ENCODE measurements at regions not wholly inside any gene's neighbourhood (a gene's known extent, or its start where the extent isn't known, plus 50 kb on each side); places are given as distances from the start of the nearest gene placed in this dataset.

- H3K36me3 Mint-ChIP-seq (ENCODE audit: low read depth), result no peaks in the 10 kb centered on the region
- H3K9me3 Mint-ChIP-seq (ENCODE audit: insufficient read depth), result no peaks in the 10 kb centered on the region
- no peak overlapping the region for H3K4me3 Mint-ChIP-seq
- no peaks in the 10 kb centered on the region for H3K4me1 Mint-ChIP-seq (ENCODE audit: low read depth)
- POLR2A ChIA-PET, result no interaction called here
- H3K27ac Mint-ChIP-seq, result no peak overlapping the region
- H3K27me3 Mint-ChIP-seq (ENCODE audit: low read depth), result no peaks in the 10 kb centered on the region
- no peak for ATAC-seq
- no peak for DNase-seq
- CTCF ChIA-PET, result no interaction called here
Observed at GRCh38 chr3:99484871-99485270, 153.5 kb upstream of the COL8A1 start.

- ATAC-seq (no peak), DNase-seq (no peak)
- POLR2A ChIA-PET, result no interaction called here
- Mint-ChIP-seq H3K36me3 (ENCODE audit: low read depth) (no peaks in the 10 kb centered on the region), H3K27me3 (ENCODE audit: low read depth) (no peaks in the 10 kb centered on the region), H3K4me1 (ENCODE audit: low read depth) (no peaks in the 10 kb centered on the region), H3K9me3 (ENCODE audit: insufficient read depth) (no peaks in the 10 kb centered on the region), H3K27ac (no peak overlapping the region), H3K4me3 (no peak overlapping the region)
- CTCF ChIA-PET, result no interaction called here
Observed at GRCh38 chr3:99483841-99484240, 154.6 kb upstream of the COL8A1 start.

GRCh38 chr3:99482191-99482590 lies 156.2 kb upstream of the COL8A1 start:
- no peaks in the 10 kb centered on the region for H3K9me3 Mint-ChIP-seq (ENCODE audit: insufficient read depth)
- no peaks in the 10 kb centered on the region for H3K4me1 Mint-ChIP-seq (ENCODE audit: low read depth)
- H3K27ac Mint-ChIP-seq, result no peak overlapping the region
- no peak overlapping the region for H3K4me3 Mint-ChIP-seq
- H3K36me3 Mint-ChIP-seq (ENCODE audit: low read depth), result no peaks in the 10 kb centered on the region
- ATAC-seq (no peak), DNase-seq (no peak)
- ChIA-PET POLR2A (no interaction called here), CTCF (no interaction called here)
- H3K27me3 Mint-ChIP-seq (ENCODE audit: low read depth), result no peaks in the 10 kb centered on the region

GRCh38 chr3:99481561-99481960 lies 156.8 kb upstream of the COL8A1 start:
- ChIA-PET POLR2A (no interaction called here), CTCF (no interaction called here)
- Mint-ChIP-seq H3K36me3 (ENCODE audit: low read depth) (no peaks in the 10 kb centered on the region), H3K9me3 (ENCODE audit: insufficient read depth) (no peaks in the 10 kb centered on the region), H3K27me3 (ENCODE audit: low read depth) (no peaks in the 10 kb centered on the region), H3K4me1 (ENCODE audit: low read depth) (no peaks in the 10 kb centered on the region), H3K27ac (no peak overlapping the region), H3K4me3 (no peak overlapping the region)
- ATAC-seq, result no peak
- no peak for DNase-seq

- no peak for DNase-seq
- no peaks in the 10 kb centered on the region for H3K4me1 Mint-ChIP-seq (ENCODE audit: low read depth)
- H3K27ac Mint-ChIP-seq, result no peak overlapping the region
- POLR2A ChIA-PET, result no interaction called here
- ATAC-seq, result no peak
- CTCF ChIA-PET, result no interaction called here
- H3K27me3 Mint-ChIP-seq (ENCODE audit: low read depth), result no peaks in the 10 kb centered on the region
- no peak overlapping the region for H3K4me3 Mint-ChIP-seq
- H3K36me3 Mint-ChIP-seq (ENCODE audit: low read depth), result no peaks in the 10 kb centered on the region
- H3K9me3 Mint-ChIP-seq (ENCODE audit: insufficient read depth), result no peaks in the 10 kb centered on the region
Observed at GRCh38 chr3:99479768-99480167, 158.6 kb upstream of the COL8A1 start.

GRCh38 chr3:99477650-99478049 lies 160.7 kb upstream of the COL8A1 start:
- CTCF ChIA-PET, result interaction anchor here (0.7 kb wide), 1 partner anchor 24 kb away, joined by 3 read pairs; no protein-coding TSS in a partner anchor
- no peaks in the 10 kb centered on the region for H3K4me1 Mint-ChIP-seq (ENCODE audit: low read depth)
- H3K4me3 Mint-ChIP-seq, result no peak overlapping the region
- no peak for ATAC-seq
- POLR2A ChIA-PET, result no interaction called here
- no peaks in the 10 kb centered on the region for H3K36me3 Mint-ChIP-seq (ENCODE audit: low read depth)
- H3K9me3 Mint-ChIP-seq (ENCODE audit: insufficient read depth), result no peaks in the 10 kb centered on the region
- no peaks in the 10 kb centered on the region for H3K27me3 Mint-ChIP-seq (ENCODE audit: low read depth)
- DNase-seq, result no peak
- H3K27ac Mint-ChIP-seq, result no peak overlapping the region

GRCh38 chr3:99475229-99475628 lies 163.2 kb upstream of the COL8A1 start:
- Mint-ChIP-seq H3K4me1 (ENCODE audit: low read depth) (no peaks in the 10 kb centered on the region), H3K4me3 (no peak overlapping the region), H3K9me3 (ENCODE audit: insufficient read depth) (no peaks in the 10 kb centered on the region), H3K36me3 (ENCODE audit: low read depth) (no peaks in the 10 kb centered on the region), H3K27ac (no peak overlapping the region), H3K27me3 (ENCODE audit: low read depth) (no peaks in the 10 kb centered on the region)
- ChIA-PET POLR2A (no interaction called here), CTCF (no interaction called here)
- ATAC-seq, result no peak
- no peak for DNase-seq

- no peaks in the 10 kb centered on the region for H3K27me3 Mint-ChIP-seq (ENCODE audit: low read depth)
- H3K4me1 Mint-ChIP-seq (ENCODE audit: low read depth), result no peaks in the 10 kb centered on the region
- H3K4me3 Mint-ChIP-seq, result no peak overlapping the region
- no peaks in the 10 kb centered on the region for H3K36me3 Mint-ChIP-seq (ENCODE audit: low read depth)
- CTCF ChIA-PET, result no interaction called here
- no peak for DNase-seq
- H3K9me3 Mint-ChIP-seq (ENCODE audit: insufficient read depth), result no peaks in the 10 kb centered on the region
- POLR2A ChIA-PET, result no interaction called here
- H3K27ac Mint-ChIP-seq, result no peak overlapping the region
- no peak for ATAC-seq
Observed at GRCh38 chr3:99474776-99475175, 163.6 kb upstream of the COL8A1 start.

- no peaks in the 10 kb centered on the region for H3K9me3 Mint-ChIP-seq (ENCODE audit: insufficient read depth)
- DNase-seq, result no peak
- H3K27me3 Mint-ChIP-seq (ENCODE audit: low read depth), result no peaks in the 10 kb centered on the region
- no peak overlapping the region for H3K27ac Mint-ChIP-seq
- CTCF ChIA-PET, result no interaction called here
- no peaks in the 10 kb centered on the region for H3K36me3 Mint-ChIP-seq (ENCODE audit: low read depth)
- H3K4me3 Mint-ChIP-seq, result no peak overlapping the region
- POLR2A ChIA-PET, result no interaction called here
- H3K4me1 Mint-ChIP-seq (ENCODE audit: low read depth), result no peaks in the 10 kb centered on the region
- ATAC-seq, result no peak
Observed at GRCh38 chr3:99473321-99473751, 165.1 kb upstream of the COL8A1 start.

GRCh38 chr3:99472385-99472784 lies 166.0 kb upstream of the COL8A1 start:
- no peaks in the 10 kb centered on the region for H3K27me3 Mint-ChIP-seq (ENCODE audit: low read depth)
- ATAC-seq (no peak), DNase-seq (no peak)
- no peak overlapping the region for H3K4me3 Mint-ChIP-seq
- POLR2A ChIA-PET, result no interaction called here
- H3K36me3 Mint-ChIP-seq (ENCODE audit: low read depth), result no peaks in the 10 kb centered on the region
- H3K4me1 Mint-ChIP-seq (ENCODE audit: low read depth), result no peaks in the 10 kb centered on the region
- no peak overlapping the region for H3K27ac Mint-ChIP-seq
- CTCF ChIA-PET, result no interaction called here
- no peaks in the 10 kb centered on the region for H3K9me3 Mint-ChIP-seq (ENCODE audit: insufficient read depth)

- Mint-ChIP-seq H3K4me3 (no peak overlapping the region), H3K36me3 (ENCODE audit: low read depth) (no peaks in the 10 kb centered on the region), H3K4me1 (ENCODE audit: low read depth) (no peaks in the 10 kb centered on the region), H3K27me3 (ENCODE audit: low read depth) (no peaks in the 10 kb centered on the region), H3K9me3 (ENCODE audit: insufficient read depth) (no peaks in the 10 kb centered on the region), H3K27ac (no peak overlapping the region)
- no peak for ATAC-seq
- ChIA-PET CTCF (no interaction called here), POLR2A (no interaction called here)
- DNase-seq, result no peak
Observed at GRCh38 chr3:99471353-99472323, 166.8 kb upstream of the COL8A1 start.

GRCh38 chr3:99470841-99471240 lies 167.6 kb upstream of the COL8A1 start:
- H3K4me1 Mint-ChIP-seq (ENCODE audit: low read depth), result no peaks in the 10 kb centered on the region
- no peaks in the 10 kb centered on the region for H3K9me3 Mint-ChIP-seq (ENCODE audit: insufficient read depth)
- H3K27me3 Mint-ChIP-seq (ENCODE audit: low read depth), result no peaks in the 10 kb centered on the region
- no peak for DNase-seq
- no peak overlapping the region for H3K27ac Mint-ChIP-seq
- ChIA-PET CTCF (no interaction called here), POLR2A (no interaction called here)
- no peak overlapping the region for H3K4me3 Mint-ChIP-seq
- ATAC-seq, result no peak
- no peaks in the 10 kb centered on the region for H3K36me3 Mint-ChIP-seq (ENCODE audit: low read depth)

GRCh38 chr3:99468918-99469317 lies 169.5 kb upstream of the COL8A1 start:
- no peaks in the 10 kb centered on the region for H3K36me3 Mint-ChIP-seq (ENCODE audit: low read depth)
- H3K4me3 Mint-ChIP-seq, result no peak overlapping the region
- POLR2A ChIA-PET, result no interaction called here
- CTCF ChIA-PET, result no interaction called here
- DNase-seq (no peak), ATAC-seq (no peak)
- H3K27ac Mint-ChIP-seq, result no peak overlapping the region
- H3K4me1 Mint-ChIP-seq (ENCODE audit: low read depth), result no peaks in the 10 kb centered on the region
- H3K9me3 Mint-ChIP-seq (ENCODE audit: insufficient read depth), result no peaks in the 10 kb centered on the region
- no peaks in the 10 kb centered on the region for H3K27me3 Mint-ChIP-seq (ENCODE audit: low read depth)
